Pancreas (tissue), 10 donors: ENCODE measurements at regions not wholly inside any gene's neighbourhood (a gene's known extent, or its start where the extent isn't known, plus 50 kb on each side); places are given as distances from the start of the nearest gene placed in this dataset.
A peak's percentile ranks its signal among the peaks of the same experiment; 100 is the strongest.

ENCODE experiments used
- ATAC-seq, 4 donors: fragments of 200-7000 bp; cut with Tn5 transposase; one replicate each; pipeline versions ENCODE4 v1.8.0 to v1.9.1; 2020; ENCODE audit warnings: mild to moderate bottlenecking in 4 of 4, moderate library complexity in 4 of 4
- DNase-seq, 6 donors: peaks; one replicate each; pipeline ENCODE4 v3.0.0-alpha.2; 2020
- FAIRE-seq: peaks from 2 replicates; lab custom pipeline; 2012; peaks lifted over from hg19 to GRCh38; lab: Jason Lieb, UNC
- H3K27ac ChIP-seq, 4 donors: fragments of 200-600 bp; sonication (generic); 1 replicate in 3 of 4; 2 replicates in 1 of 4; pipeline versions ENCODE4 v1.5.0 to v1.8.0; 2020
- H3K27me3 ChIP-seq, 4 donors: fragments of 200-600 bp; one replicate each; pipeline ENCODE4 v1.8.0; 2021
- H3K36me3 ChIP-seq, 3 donors: fragments of 200-600 bp; sonication (generic) in 1 of 3; one replicate each; pipeline versions ENCODE4 v1.5.0 to v1.8.0; 2020 to 2021
- H3K4me1 ChIP-seq, 3 donors: fragments of 200-600 bp; one replicate each; pipeline ENCODE4 v1.8.0; 2021
- H3K4me3 ChIP-seq, 4 donors: fragments of 200-600 bp; sonication (generic) in 2 of 4; one replicate each; pipeline versions ENCODE4 v1.5.0 to v1.8.0; 2020 to 2021
- H3K9me3 ChIP-seq, 4 donors: fragments of 200-600 bp; one replicate each; pipeline ENCODE4 v1.8.0; 2021
- WGBS, 2 donors: extraction: QIAGEN DNeasy Blood & Tissue Kit; methylation state at CpG; one replicate each; pipeline ENCODE4 v1.1.7; 2013; 5-methylcytosine and 5-hydroxymethylcytosine counted together
- intact Hi-C, 3 donors: fragments of 100-400 bp; cut with DNase I; formaldehyde crosslinking; loops; one replicate each; pipeline versions ENCODE4 v1.11.1 to v1.14.2; 2022
- TF ChIP-seq, protein P1 (sequence below), 4 donors: fragments of 200-600 bp; sonication (generic) in 3 of 4; IDR thresholded peaks; one replicate each; pipeline versions ENCODE4 v1.5.0 to v1.8.0; 2021; ENCODE audit warnings: antibody characterized with exemption in 4 of 4
- donor health status: healthy with polysubstance abuse.
- donor health status: DM: no; HTN: no; CAD: no; lungs with moderate emphysema.
- donor health status: DM: no; HTN: no; CAD: no.
- donor health status: control.
- donor health status: control.
- donor health status: Bipolar disorder and iron deficiency.
- donor health status: DM: yes; HTN: yes; CAD: no.
- donor health status: DM: no; HTN: no; CAD: no.
- donor health status: DM: no; HTN: no; CAD: no.
- donor health status: DM: yes; HTN: yes; CAD: no.

- DNase-seq (no peak), FAIRE-seq (no peak), ATAC-seq (no peak)
- Histone ChIP-seq H3K4me3 (no peak overlapping the region), H3K27me3 (no peaks in the 10 kb centered on the region), H3K9me3 (no peaks in the 10 kb centered on the region), H3K4me1 (no peaks in the 10 kb centered on the region), H3K27ac (no peak overlapping the region), H3K36me3 (no peaks in the 10 kb centered on the region)
- intact Hi-C loops, result no loop called here
- TF ChIP-seq, protein P1, sequence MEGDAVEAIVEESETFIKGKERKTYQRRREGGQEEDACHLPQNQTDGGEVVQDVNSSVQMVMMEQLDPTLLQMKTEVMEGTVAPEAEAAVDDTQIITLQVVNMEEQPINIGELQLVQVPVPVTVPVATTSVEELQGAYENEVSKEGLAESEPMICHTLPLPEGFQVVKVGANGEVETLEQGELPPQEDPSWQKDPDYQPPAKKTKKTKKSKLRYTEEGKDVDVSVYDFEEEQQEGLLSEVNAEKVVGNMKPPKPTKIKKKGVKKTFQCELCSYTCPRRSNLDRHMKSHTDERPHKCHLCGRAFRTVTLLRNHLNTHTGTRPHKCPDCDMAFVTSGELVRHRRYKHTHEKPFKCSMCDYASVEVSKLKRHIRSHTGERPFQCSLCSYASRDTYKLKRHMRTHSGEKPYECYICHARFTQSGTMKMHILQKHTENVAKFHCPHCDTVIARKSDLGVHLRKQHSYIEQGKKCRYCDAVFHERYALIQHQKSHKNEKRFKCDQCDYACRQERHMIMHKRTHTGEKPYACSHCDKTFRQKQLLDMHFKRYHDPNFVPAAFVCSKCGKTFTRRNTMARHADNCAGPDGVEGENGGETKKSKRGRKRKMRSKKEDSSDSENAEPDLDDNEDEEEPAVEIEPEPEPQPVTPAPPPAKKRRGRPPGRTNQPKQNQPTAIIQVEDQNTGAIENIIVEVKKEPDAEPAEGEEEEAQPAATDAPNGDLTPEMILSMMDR (IDR thresholded peaks at IDR 0.05), result no peak
- 68 to 85% methylated on average over 2 of the region's 2 CpGs for WGBS, 2 donors
Measured at GRCh38 chr2:37780387-37780676, 108.9 kb upstream of the CDC42EP3 start.

DNA sequence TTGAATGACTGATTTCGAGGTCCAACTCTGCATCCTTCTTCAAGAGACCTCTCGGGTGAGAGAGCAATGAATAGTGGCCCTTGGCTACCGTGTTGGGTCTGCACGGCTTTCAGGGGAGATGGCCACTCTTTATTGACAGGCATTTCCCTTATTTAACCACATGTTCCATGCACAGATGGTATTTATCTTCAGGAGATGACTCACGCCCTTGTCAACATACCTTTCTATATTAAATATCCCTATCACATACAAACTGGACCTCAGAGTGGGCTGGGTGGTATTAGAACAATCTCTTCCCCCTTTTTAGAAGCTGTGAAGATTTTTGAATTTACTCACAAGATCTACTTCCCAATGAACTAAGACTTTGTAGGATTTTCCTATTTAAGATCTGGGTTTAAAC, 109.6 kb upstream of the CDC42EP3 start:
- H3K27me3 ChIP-seq, result no peaks in the 10 kb centered on the region
- intact Hi-C loops, result no loop called here
- H3K36me3 ChIP-seq, result no peaks in the 10 kb centered on the region
- no peaks in the 10 kb centered on the region for H3K9me3 ChIP-seq
- no peak overlapping the region for H3K27ac ChIP-seq
- H3K4me3 ChIP-seq, result no peak overlapping the region
- ATAC-seq (peak in 1 of 4 donors; percentile 22), DNase-seq (no peak), FAIRE-seq (no peak)
- 76 to 83% methylated on average over 5 of the region's 5 CpGs for WGBS, 2 donors
- TF ChIP-seq, protein P1 (IDR thresholded peaks at IDR 0.05), result no peak
- H3K4me1 ChIP-seq, result no peaks in the 10 kb centered on the region

DNA sequence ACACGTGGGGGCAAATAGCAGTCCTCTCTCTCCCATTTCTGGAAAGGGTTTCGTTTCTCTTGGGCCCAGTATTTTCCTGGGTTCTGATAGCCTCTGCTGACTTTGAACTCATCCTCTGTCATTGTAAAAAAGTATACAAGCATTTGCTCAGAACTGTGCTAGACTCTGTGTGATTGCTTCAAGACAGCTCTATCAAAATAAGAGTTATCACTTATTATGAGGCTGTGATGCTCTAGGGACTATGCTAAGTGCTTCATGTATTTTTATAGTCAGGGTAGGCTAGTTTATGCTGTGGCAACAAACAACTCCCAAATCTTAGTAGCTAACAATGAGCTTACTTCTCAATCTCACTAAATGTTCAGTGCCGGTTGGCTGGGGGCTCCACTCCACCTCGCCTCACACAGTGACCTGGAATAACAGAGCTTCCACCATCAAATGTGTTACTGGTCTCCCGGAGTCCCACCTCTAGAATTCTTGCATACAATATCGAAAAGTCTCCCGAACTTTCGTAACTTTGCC, 110.8 kb upstream of the CDC42EP3 start:
- FAIRE-seq, result no peak
- no peak overlapping the region for H3K4me3 ChIP-seq
- 83 to 86% methylated on average over 8 of the region's 8 CpGs for WGBS, 2 donors
- no peak overlapping the region for H3K27ac ChIP-seq
- ATAC-seq, result no peak
- no peak for DNase-seq
- H3K27me3 ChIP-seq, result no peaks in the 10 kb centered on the region
- no peaks in the 10 kb centered on the region for H3K4me1 ChIP-seq
- TF ChIP-seq, protein P1 (IDR thresholded peaks at IDR 0.05), result no peak
- intact Hi-C loops, result no loop called here
- H3K9me3 ChIP-seq, result no peaks in the 10 kb centered on the region
- H3K36me3 ChIP-seq, result no peaks in the 10 kb centered on the region

- WGBS, 2 donors, result 81 to 91% methylated on average over 10 of the region's 10 CpGs
- TF ChIP-seq, protein P1 (IDR thresholded peaks at IDR 0.05), result no peak
- intact Hi-C loops, result no loop called here
- DNase-seq (no peak), ATAC-seq (no peak), FAIRE-seq (no peak)
- Histone ChIP-seq H3K4me3 (no peak overlapping the region), H3K27me3 (no peaks in the 10 kb centered on the region), H3K9me3 (no peaks in the 10 kb centered on the region), H3K36me3 (no peaks in the 10 kb centered on the region), H3K4me1 (no peaks in the 10 kb centered on the region), H3K27ac (no peak overlapping the region)
Measured at GRCh38 chr2:37782721-37783371, 111.4 kb upstream of the CDC42EP3 start.

DNA sequence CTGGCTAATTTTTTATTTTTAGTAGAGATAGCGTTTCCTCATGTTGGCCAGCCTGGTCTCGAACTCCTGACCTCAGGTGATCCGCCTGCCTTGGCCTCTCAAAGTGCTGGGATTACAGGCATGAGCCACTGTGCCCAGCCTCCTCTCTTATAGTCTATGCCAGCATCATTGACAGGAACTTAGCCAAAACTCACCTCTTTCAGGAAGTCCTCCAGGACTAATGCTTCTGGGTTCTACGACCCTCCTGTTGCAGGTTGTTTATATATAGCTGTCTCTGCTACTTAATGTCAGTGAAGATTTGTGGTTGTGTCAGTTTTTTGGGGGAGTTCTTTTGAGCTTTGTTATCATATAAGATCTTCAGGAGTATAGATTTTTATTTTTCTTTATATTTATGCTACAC, 112.1 kb upstream of the CDC42EP3 start:
- intact Hi-C loops, result no loop called here
- H3K9me3 ChIP-seq, result peaks cover 0 to 6% (median 0%) of the 10 kb centered on the region in 4 donors
- H3K4me3 ChIP-seq, result no peak overlapping the region
- FAIRE-seq (no peak), DNase-seq (no peak), ATAC-seq (no peak)
- WGBS, 2 donors, result 92 to 95% methylated on average over 4 of the region's 4 CpGs
- no peak overlapping the region for H3K27ac ChIP-seq
- TF ChIP-seq, protein P1 (IDR thresholded peaks at IDR 0.05), result no peak
- no peaks in the 10 kb centered on the region for H3K36me3 ChIP-seq
- H3K4me1 ChIP-seq, result no peaks in the 10 kb centered on the region
- H3K27me3 ChIP-seq, result no peaks in the 10 kb centered on the region
